SK-N-SH (cell line): ENCODE measurements at regions not wholly inside any gene's neighbourhood (a gene's known extent, or its start where the extent isn't known, plus 50 kb on each side); places are given as distances from the start of the nearest gene placed in this dataset.

Experiments
- CHD2 ChIP-seq: fragments of 150-350 bp; IDR thresholded peaks from 2 replicates; pipeline ENCODE4 v1.6.1; 2018; ENCODE audit warnings: low read length; ENCODE audit not compliant: partially characterized antibody
- EZH2phosphoT487 ChIP-seq: fragments of 200-600 bp; sonication (generic); IDR thresholded peaks from 2 replicates; pipeline ENCODE4 v1.6.1; 2017; ENCODE audit warnings: low read depth, mixed run types, mild to moderate bottlenecking, antibody characterized with exemption, moderate library complexity, borderline replicate concordance
- GABPA ChIP-seq: IDR thresholded peaks from 2 replicates; pipeline ENCODE4 v1.4.0; 2012; ENCODE audit warnings: low read depth, mild to moderate bottlenecking
- GATA2 ChIP-seq: sonication (generic); formaldehyde crosslinking; IDR thresholded peaks from 2 replicates; pipeline ENCODE4 v1.5.0; 2020; ENCODE audit warnings: mild to moderate bottlenecking, missing genetic modification reagents
- JUND ChIP-seq: IDR thresholded peaks from 2 replicates; pipeline ENCODE4 v1.4.0; 2012
- MAX ChIP-seq: IDR thresholded peaks from 2 replicates; pipeline ENCODE4 v1.4.0; 2012; ENCODE audit warnings: low read depth
- MEF2A ChIP-seq: IDR thresholded peaks from 2 replicates; pipeline ENCODE4 v1.4.0; 2012; ENCODE audit warnings: low read depth, borderline replicate concordance
- POLR2AphosphoS5 ChIP-seq: IDR thresholded peaks from 2 replicates; pipeline ENCODE4 v1.6.1; 2012; ENCODE audit warnings: low read depth, low read length
- RAD21 ChIP-seq: IDR thresholded peaks from 2 replicates; pipeline ENCODE4 v1.6.1; 2012; ENCODE audit warnings: mild to moderate bottlenecking, low read length
- RFX5 ChIP-seq: IDR thresholded peaks from 2 replicates; pipeline ENCODE4 v1.6.1; 2012; ENCODE audit warnings: mild to moderate bottlenecking, improper control_type of control experiment, low read length
- TAF1 ChIP-seq: IDR thresholded peaks from 2 replicates; pipeline ENCODE4 v1.6.1; 2012; ENCODE audit warnings: low read depth, mild to moderate bottlenecking, low read length, moderate library complexity, borderline replicate concordance
- TF ChIP-seq, protein P1 (sequence below): fragments of 200-600 bp; sonication (generic); IDR thresholded peaks from 2 replicates; pipeline ENCODE4 v1.6.1; 2017; ENCODE audit warnings: antibody characterized with exemption, mild to moderate bottlenecking, moderate library complexity
- TF ChIP-seq, protein P2 (sequence below): IDR thresholded peaks from 2 replicates; pipeline ENCODE4 v1.4.0; 2012; ENCODE audit warnings: low read depth, borderline replicate concordance
- TF ChIP-seq, protein P3 (sequence below): fragments of 150-350 bp; IDR thresholded peaks from 2 replicates; pipeline ENCODE4 v1.6.1; 2017; ENCODE audit warnings: antibody characterized with exemption, low read length, low read depth, borderline replicate concordance

- no peak for TF ChIP-seq RFX5
- TF ChIP-seq, protein P1, sequence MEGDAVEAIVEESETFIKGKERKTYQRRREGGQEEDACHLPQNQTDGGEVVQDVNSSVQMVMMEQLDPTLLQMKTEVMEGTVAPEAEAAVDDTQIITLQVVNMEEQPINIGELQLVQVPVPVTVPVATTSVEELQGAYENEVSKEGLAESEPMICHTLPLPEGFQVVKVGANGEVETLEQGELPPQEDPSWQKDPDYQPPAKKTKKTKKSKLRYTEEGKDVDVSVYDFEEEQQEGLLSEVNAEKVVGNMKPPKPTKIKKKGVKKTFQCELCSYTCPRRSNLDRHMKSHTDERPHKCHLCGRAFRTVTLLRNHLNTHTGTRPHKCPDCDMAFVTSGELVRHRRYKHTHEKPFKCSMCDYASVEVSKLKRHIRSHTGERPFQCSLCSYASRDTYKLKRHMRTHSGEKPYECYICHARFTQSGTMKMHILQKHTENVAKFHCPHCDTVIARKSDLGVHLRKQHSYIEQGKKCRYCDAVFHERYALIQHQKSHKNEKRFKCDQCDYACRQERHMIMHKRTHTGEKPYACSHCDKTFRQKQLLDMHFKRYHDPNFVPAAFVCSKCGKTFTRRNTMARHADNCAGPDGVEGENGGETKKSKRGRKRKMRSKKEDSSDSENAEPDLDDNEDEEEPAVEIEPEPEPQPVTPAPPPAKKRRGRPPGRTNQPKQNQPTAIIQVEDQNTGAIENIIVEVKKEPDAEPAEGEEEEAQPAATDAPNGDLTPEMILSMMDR = no peak
- no peak for TF ChIP-seq POLR2AphosphoS5
- TF ChIP-seq GATA2 (CRISPR knock-in tag) = no peak
- no peak for TF ChIP-seq RAD21
- TF ChIP-seq, protein P2, sequence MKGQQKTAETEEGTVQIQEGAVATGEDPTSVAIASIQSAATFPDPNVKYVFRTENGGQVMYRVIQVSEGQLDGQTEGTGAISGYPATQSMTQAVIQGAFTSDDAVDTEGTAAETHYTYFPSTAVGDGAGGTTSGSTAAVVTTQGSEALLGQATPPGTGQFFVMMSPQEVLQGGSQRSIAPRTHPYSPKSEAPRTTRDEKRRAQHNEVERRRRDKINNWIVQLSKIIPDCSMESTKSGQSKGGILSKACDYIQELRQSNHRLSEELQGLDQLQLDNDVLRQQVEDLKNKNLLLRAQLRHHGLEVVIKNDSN = no peak
- no peak for TF ChIP-seq JUND
- no peak for TF ChIP-seq MEF2A
- TF ChIP-seq CHD2 = no peak
- no peak for TF ChIP-seq GABPA
- no peak for TF ChIP-seq MAX
- TF ChIP-seq, protein P3, sequence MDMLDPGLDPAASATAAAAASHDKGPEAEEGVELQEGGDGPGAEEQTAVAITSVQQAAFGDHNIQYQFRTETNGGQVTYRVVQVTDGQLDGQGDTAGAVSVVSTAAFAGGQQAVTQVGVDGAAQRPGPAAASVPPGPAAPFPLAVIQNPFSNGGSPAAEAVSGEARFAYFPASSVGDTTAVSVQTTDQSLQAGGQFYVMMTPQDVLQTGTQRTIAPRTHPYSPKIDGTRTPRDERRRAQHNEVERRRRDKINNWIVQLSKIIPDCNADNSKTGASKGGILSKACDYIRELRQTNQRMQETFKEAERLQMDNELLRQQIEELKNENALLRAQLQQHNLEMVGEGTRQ = no peak
- TF ChIP-seq TAF1 = no peak
- no peak for TF ChIP-seq EZH2phosphoT487
Observed at GRCh38 chrX:8921615-8922014, 112.3 kb downstream of the FAM9B start.
